Ovary (tissue), 3 donors: ENCODE measurements at regions not wholly inside any gene's neighbourhood (a gene's known extent, or its start where the extent isn't known, plus 50 kb on each side); places are given as distances from the start of the nearest gene placed in this dataset.

Experiments
- POLR2A ChIP-seq: fragments of 450-650 bp; IDR thresholded peaks from one replicate; pipeline ENCODE4 v1.6.1; 2017; ENCODE audit warnings: antibody characterized with exemption, mild to moderate bottlenecking, moderate library complexity
- TF ChIP-seq, protein P1 (sequence below), 3 donors: fragments of 450-650 bp in 2 of 3; fragments of 200-600 bp in 1 of 3; IDR thresholded peaks; one replicate each; pipeline versions ENCODE4 v1.5.1 to v1.8.0; 2016 to 2022; ENCODE audit warnings: antibody characterized with exemption in 3 of 3, mild to moderate bottlenecking in 1 of 3
- donor health status: DM: no; HTN: no; CAD: no.

- TF ChIP-seq, protein P1, sequence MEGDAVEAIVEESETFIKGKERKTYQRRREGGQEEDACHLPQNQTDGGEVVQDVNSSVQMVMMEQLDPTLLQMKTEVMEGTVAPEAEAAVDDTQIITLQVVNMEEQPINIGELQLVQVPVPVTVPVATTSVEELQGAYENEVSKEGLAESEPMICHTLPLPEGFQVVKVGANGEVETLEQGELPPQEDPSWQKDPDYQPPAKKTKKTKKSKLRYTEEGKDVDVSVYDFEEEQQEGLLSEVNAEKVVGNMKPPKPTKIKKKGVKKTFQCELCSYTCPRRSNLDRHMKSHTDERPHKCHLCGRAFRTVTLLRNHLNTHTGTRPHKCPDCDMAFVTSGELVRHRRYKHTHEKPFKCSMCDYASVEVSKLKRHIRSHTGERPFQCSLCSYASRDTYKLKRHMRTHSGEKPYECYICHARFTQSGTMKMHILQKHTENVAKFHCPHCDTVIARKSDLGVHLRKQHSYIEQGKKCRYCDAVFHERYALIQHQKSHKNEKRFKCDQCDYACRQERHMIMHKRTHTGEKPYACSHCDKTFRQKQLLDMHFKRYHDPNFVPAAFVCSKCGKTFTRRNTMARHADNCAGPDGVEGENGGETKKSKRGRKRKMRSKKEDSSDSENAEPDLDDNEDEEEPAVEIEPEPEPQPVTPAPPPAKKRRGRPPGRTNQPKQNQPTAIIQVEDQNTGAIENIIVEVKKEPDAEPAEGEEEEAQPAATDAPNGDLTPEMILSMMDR (IDR thresholded peaks at IDR 0.05) = no peak
- no peak for TF ChIP-seq POLR2A
Measured at GRCh38 chr4:117467404-117467803, 382.0 kb upstream of the TRAM1L1 start.
